DMS153 treated with DMSO at 0.1 percent for 48 hours (cell line): ENCODE measurements at regions not wholly inside any gene's neighbourhood (a gene's known extent, or its start where the extent isn't known, plus 50 kb on each side); places are given as distances from the start of the nearest gene placed in this dataset.

Experiments used
- DNase-seq: peaks from one replicate; lab custom pipeline; 2025; ENCODE audit not compliant: unreplicated experiment; lab: John Stamatoyannopoulos, UW

DNA sequence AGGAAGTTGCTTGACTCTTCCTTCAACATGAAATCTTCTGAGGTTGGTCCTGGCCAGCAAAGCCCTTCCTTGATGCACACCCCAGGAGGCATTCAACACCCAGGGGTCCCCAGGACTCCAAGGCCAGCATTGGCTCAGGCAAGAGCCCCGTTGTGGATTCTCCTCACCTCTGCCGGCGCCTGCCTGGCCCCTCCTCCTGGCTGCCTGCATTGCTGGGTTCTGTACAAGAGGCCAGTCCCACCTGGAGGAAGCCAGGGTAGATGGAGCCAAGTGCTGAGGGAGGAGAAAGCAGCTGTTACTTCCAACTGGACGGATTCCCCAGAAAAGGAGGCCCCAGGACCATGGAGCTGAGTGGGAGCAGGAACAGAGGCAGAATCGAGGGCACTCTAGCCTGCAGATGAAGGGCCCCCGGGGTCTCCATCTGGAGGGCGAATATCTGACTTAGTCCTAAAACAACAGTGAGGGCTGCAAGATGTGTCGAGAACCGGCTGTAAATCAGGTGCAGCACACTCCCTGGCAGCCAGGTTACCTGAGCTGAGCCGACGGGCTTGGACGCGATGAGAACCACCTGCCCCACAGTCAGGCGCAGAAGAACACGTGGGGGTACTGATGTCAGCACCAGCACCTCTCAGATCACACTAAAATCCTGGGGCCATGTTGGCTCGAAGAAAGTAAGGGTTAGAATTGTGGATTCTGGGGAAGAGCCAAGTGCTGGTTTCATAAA lies 399.6 kb upstream of the SALL3 start:
- DNase-seq: no peak

DNA sequence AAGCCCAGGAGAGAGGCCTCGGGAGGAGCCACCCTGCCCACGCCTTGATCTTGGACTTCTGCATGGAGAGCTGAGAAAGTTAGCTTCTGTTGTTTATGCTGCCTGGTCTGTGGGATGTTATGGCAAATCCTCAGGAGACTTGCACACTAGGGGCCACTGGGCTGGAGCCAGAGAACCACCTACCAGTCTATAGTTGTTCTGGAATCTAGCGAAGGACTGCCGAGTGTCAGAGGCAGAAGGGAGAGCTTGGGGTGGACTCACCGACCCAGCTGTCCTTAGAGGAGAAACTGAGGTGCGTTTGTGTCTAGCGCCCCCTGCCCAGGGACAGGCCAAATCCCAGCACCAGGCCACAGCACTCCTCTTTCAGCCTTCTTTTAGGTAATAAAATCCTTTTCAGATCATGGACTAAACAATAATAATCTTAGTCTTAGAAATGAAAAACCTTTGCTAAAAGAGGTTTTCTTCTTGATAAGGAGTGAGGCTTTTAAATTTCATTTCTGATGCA lies 398.7 kb upstream of the SALL3 start:
- DNase-seq: no peak

DNA sequence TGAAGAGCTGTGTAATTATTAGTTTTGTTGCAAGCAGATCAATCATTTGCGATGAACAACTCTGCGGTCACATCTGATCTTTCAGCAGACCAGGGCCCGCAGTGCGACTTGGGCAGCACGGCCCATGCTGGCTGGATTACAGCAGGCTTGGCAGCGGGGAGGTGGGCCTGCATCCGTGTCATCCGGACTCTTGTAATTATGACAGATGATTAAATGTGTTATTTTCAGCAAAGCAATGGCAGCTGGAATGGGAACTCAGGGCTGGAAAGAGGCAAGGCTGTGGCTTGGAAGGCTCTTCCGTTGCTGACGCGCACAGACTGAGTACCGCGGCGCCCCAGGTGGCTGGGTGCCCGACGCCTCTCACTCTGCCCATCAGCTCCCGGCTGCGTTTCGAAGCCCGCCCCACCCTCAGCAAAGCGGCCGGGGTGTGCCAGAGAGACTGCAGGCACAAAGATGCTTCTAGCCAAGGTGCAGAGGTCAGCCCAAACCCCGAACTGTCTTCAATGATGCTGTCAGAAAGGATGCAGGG lies 397.4 kb upstream of the SALL3 start:
- no peak for DNase-seq

DNA sequence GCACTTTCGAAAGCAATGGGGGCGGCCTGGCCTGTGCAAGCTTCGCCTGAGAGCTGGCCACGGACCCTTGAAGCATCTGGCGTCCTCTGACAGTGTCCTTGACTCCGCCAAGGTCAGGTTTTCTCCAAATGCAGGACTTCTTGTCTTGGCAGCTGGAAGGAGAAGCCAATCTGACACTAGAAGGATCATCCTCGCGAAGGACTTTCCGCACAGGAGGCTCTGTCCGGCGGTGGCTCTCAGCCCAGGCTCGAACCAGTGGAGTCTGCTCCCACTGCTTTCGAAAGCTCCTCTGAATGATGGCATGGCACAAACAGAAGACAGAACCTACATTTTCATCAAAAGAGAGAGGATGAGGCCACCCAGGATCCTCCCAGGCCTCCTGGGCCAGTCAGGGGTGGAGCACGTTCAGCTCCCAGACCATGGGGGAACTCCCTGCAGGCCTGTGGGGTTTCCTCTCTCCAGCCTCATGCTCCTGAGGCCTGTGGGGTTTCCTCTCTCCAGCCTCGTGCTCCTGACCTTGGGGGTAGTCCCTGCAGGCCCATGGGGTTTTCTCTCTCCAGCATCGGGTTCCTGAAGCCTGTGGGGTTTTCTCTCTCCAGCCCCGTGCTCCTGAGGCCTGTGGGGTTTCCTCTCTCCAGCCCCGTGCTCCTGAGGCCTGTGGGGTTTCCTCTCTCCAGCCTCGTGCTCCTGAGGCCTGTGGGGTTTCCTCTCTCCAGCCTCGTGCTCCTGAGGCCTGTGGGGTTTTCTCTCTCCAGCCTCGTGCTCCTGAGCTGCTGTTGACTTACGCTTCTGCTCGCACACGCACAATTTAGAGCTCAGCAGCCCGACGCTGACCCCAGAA lies 396.5 kb upstream of the SALL3 start:
- DNase-seq: no peak

DNA sequence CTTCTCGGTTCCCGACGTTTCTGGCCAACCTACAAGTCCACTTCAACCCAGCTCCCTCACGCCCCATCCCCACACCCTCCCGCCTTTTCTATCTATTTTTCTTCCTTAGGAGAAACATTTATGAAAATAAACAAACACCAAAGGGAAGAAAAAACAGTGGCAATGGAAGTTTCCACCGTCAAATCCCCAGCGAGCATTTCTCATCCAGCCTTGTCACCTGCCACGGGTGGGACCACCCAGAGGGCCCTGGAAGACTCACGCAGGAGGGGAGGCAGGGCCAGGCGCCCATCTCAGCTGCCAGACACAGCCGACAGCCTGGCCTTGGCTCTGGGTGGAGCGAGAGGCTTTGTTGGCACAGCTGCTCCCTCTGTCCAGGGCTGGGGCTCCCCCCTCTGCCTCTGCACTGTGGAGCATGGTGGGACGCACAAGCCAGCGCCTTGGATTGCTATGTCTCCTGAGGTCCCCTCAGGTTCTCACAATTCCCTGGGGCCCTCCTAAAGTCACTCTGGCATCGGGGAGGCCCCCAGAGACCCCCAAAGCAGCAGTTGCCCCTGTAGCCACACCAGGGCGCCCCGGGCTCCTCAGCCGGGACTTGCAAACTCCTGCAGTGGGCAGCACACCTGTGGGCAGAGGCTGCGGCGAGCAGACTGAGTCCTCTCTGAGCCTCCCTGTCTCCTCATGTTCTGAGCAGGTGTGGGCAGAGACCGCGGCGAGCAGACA lies 395.7 kb upstream of the SALL3 start:
- DNase-seq: no peak

DNA sequence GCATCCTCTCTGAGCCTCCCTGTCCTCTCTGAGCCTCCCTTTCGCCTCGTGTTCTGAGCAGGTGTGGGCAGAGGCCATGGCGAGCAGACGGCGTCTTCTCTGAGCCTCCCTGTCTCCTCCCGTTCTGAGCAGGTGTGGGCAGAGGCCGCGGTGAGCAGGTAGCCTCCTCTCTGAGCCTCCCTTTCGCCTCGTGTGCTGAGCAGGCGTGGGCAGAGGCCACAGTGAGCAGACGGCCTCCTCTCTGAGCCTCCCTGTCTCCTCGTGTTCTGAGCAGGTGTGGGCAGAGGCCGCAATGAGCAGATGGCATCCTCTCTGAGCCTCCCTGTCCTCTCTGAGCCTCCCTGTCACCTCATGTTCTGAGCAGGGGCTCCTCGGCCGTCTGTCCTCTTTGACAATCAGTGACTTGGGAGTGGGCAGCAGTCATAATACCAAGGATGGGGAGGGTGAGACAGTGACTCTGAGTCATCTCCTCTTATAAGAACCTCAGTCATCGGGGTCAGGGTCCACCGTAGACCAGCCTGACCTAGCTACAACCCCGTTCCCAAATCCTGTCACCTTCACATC lies 395.1 kb upstream of the SALL3 start:
- DNase-seq: no peak

DNA sequence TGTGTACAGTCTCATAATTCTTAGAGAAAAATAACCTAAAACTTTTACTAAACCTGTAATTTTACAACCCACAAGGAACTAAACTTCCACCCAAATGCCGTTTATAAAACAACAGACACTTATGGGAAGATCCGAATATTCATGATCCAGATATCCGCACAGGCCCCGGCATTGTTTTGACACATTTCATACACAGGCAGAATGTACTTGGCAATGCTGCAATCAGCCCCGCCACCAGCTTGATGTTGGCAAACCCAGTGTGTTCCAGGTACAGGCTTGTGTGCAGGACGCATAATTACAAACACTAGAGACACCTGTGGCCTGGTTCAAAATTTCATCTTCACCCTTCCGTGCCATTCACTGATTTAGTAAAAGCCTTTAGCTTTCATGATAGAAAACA lies 393.0 kb upstream of the SALL3 start:
- DNase-seq: no peak

DNA sequence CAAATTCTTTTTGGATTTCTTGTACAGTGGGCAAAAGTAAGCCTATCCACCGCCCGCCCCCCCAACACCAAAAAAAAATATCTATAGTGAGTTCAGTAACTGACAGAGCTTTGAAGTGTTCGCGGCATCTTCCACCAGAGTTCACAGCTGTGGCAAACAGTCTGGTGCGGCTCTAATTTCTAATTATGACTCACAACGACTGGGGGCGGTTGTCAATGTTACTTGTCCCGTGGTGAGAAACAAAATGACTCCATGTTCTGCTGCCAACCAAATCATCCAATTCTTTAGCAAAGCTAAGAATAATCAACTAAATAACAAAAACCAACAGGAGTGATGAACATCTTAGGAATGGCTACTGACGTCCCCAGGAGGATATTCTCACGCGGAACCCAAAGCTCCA lies 392.5 kb upstream of the SALL3 start:
- no peak for DNase-seq

DNA sequence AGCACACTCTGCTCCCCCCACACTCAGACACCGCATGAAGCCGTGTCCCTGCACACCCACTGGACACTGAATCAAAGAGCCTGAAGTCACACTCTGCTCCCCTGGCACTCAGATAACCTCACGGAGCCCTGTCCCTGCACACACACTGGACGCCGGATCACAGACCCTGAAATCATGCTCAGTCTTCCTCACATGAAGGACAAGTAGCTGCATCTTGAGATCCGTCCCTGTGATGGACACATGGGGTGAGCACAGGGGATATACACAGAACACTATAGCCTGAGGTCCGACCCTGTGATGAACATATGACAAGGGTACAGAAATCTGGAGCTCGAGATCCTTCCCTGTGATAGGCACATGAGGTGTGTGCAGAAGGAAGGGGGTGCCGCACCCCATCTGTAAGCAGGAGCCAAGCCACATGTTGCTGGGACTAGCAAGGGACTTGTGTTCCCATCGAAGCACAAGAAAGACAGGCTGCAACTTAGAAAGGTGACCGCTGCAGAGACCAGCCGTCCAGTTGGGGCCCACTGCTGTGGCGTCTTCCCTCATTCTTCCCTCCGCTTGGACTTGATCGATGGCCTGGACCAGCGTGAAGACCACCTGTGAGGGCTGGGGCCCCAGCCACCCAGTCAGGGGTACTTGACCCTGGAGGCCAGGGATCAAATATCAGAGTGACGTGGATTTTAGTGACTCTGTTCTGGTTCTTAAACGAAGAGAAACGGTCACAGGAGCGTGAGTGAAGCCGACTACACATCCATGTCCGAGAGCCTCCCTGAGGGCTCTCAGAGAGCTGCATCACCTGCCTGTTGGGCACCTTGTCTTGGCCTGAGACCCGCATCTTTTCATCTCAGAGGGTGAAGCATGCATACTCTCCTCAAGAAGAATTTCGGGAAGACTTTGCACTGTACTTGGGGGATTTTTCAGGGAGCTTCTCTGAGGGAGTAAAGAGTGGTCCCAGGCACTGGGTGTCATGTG lies 391.7 kb upstream of the SALL3 start:
- DNase-seq: no peak

DNA sequence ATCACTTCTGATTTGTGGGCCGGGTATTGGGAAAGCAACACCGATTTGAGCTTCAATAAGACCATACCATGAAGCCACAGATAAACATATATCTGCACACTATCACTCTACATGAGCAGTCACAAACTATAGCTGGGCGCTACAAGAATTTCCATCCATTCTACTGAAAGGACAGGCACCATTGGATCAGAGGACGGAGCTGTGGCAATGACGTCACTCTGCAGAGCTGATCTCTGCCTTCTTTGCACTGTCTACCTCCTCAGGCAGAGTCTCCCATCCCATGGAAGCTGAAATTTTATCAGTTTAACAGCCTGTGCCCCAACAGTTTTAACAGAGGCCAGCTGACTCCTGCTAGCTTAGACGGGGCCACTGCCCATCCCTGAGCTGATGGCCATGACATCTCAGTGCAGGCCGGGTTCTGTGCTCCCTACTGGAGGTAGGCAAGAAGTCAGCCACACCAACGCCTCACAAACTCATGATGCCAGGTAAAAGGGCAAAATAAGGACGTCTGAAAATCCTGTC lies 389.6 kb upstream of the SALL3 start:
- no peak for DNase-seq

DNA sequence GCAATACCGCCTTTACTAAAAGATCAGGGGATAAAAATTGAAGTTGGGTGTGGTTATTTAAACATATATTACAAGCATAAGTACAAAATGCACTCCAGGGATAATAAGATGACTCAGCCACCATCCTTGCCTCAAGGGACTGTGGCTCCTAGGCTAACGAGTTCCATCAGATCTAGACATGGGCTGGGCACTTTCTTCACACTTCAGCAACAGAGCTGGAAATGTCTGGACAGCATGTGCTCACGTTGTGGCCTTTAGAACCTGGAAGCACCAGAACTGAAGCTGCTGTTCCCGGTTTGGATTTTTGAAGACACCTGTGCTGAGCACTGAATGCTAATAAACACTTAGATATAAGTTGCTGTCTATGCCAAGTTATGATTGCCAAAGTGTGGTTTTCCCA lies 384.2 kb upstream of the SALL3 start:
- no peak for DNase-seq

DNA sequence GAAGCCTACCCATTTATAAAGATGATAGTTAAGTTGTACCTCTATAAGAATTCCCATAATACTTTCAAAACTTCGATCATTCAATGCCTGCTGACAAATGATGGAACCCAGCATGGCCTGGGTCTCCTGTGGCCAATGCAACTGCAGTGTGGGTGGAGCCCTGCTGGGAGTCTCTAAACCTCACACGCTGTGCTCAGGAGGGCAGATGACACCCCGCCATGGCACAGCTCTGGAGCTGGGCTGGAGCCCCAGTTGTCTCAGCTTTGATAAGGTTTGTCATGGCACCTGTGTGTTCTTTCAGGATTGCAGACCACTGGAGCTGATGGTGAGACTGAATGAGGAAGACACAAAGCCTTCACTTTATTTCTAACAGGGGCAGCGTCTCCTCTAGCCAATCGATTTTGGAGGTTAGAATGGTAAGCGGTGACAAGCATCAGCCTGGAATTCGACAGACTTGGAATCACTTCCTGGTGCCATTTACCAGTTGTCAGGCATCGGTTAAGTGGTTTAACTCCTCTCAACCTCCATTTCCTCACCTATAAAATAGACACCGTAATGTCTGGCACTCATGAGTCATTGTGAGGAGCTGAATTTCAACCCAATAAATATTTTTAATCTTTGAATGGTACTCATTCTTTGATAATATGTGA lies 383.6 kb upstream of the SALL3 start:
- no peak for DNase-seq

DNA sequence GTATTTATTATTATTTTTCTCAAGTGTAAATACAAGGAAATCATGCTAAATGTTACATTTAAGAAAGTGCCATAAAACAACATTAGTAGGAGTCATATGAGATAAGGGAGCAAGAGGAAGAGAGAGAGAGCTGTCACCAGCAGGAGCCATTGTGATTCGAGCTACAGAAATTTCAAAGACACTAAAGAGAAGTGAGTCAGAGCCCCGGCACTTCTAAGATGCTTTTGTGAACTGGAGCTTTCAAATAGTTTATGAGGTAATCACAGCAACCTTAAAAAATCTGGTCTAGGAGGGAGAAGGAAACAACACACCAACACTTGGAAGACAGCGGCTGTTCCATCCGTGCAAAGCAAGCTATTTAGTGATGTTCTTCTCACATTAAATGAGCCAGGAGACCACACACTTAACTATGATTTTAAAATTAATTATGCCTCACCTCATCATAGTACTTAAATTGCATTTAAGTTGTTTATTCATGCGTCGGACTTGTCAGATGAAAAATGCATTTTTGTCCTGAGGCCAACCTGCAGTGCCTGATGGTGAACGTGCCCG lies 382.7 kb upstream of the SALL3 start:
- DNase-seq: no peak

DNA sequence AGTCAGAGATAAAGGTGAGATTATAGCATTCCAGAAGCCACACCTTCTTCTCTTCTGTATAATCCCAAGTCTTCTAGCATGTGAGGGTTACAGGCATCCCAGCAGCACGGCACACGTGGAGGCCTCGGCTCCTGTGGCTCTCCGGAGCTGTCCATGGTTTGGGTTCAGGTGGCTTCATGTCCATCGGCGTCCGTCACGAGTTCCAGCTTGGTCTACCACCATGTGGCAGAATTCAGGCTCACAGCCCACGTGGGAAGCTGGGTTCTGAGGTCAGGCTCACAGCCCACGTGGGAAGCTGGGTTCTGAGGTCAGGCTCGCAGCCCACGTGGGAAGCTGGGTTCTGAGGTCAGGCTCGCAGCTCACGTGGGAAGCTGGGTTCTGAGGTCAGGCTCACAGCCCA lies 378.3 kb upstream of the SALL3 start:
- no peak for DNase-seq

DNA sequence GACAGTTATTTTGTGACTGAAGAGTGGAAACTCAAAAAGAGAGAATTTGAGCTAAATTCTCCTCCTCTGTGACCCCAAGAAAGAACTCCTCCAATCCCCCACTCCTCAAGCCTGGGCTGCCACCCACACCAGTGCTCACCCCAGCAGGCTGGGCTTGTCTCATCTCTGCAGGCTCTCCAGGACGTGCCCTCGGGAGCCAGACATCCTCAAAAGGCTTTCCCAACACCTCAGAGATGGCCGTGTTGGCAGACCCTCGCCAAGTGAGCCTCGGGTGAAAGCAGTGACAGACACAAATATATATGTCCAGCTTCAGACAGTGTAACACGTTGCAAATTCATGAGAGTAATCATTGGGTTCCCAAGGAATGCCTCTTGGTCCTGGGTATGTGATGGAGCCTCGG lies 377.7 kb upstream of the SALL3 start:
- no peak for DNase-seq

DNA sequence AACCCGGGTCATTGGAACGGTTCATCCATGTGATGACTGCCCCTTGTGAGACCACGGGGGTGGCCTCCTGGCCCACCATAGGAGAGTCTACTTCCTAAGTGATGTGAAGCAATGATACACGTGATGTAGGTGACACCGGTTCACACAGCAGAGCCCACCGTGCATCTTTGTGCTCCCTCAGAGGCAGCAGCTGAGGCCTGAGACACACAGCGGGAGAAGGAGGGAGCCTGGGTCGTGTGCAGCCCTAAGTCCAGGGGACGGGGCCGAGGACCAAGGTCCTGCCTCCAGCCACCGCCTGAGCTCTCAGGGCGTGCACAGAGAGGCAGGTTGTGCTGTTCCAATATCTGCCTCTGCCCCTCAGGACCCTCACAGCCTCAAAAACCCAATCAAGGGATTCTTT lies 377.2 kb upstream of the SALL3 start:
- no peak for DNase-seq

DNA sequence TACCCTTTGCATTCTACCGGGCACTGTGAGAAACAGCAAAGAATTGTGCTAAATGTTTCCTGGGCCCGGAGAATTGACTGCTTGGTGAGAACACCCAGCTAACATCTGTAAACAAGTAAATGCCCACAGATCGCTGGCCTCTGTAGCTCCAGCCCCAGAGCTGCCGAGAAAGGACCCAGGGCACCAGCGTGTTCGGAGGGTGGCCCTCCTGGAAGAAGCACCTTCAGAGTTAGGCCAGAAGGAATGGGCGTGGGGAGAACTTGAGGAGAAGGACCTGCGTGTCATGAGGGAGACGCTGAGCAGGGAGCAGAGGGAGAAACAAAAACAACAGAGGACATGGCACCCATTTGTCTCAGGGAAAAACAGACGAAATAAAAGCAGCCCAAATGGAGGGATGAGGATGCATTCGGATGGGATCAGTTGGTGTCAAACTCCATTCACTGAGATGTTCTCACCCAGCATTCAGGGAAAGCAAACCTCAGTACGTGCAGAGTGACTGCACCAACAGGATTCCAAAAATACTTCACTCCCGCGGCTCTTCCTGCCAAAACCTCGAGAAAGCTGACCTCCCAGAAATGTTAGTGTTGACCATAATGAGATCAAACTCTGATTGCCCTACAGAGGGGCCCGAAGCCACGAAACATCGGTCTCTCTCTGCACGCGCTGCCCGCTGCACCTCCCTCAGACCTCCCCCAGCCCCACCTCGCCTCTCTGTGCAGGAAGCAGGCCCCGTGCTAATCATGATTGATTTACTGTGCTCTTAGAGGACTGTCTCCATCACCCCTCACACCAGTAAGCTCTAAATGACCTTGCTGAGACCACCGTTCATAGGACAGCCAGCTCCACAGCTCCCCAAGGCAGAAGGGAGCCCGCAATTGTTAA lies 376.3 kb upstream of the SALL3 start:
- no peak for DNase-seq

DNA sequence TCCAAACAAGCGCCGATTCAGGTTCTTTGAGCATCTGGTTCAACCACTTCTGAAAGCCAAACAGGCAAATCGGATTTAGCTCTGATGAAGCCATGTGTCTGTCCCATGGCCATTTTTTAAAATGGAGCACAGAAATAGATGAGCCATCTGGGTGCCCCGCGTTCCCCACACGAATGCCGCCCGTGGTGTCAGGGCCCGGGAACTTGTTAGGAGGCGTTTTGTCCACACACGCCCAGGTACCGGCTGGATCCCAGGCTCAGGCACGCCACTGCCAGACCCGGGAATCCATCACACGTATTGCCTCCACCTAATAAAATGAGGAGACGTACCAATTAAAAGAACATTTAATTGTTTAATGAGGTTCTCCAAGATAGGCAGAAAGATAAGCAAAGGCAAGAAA lies 374.4 kb upstream of the SALL3 start:
- no peak for DNase-seq
